ENCODE measurements at regions not wholly inside any gene's neighbourhood (a gene's known extent, or its start where the extent isn't known, plus 50 kb on each side); places are given as distances from the start of the nearest gene placed in this dataset.

GRCh38 chr1:34412598-34413370 lies 236.1 kb downstream of the C1orf94 start:
- ChIA-PET CTCF (no interaction called here), POLR2A (no interaction called here)
- Mint-ChIP-seq H3K9me3 (no peaks in the 10 kb centered on the region), H3K36me3 (ENCODE audit: low read depth) (no peaks in the 10 kb centered on the region), H3K27ac (no peak overlapping the region), H3K4me3 (no peak overlapping the region), H3K27me3 (no peaks in the 10 kb centered on the region), H3K4me1 (no peaks in the 10 kb centered on the region)
- DNase-seq = no peak

DNA sequence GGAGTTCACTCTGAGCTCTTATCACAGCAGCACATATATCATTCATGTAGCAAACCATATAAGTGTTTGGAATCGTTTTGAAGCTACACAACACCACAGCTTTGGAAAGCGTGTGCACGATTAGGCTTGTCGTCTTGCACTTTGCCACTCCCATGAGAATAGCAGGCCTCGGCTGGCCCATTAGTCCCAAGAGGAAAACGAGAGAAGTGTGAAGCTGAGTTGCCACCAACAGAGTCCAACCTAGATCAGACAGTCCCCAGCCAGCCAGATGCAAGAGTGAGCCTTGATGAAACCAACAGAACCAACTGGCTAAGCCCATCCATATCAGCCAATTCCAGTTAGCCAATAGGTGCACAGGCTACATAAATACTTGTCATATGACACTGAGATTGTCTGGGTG lies 238.4 kb downstream of the C1orf94 start:
- no peak for DNase-seq
- no peak overlapping the region for H3K27ac Mint-ChIP-seq
- no peak overlapping the region for H3K4me3 Mint-ChIP-seq
- H3K36me3 Mint-ChIP-seq (ENCODE audit: low read depth) = no peaks in the 10 kb centered on the region
- ChIA-PET CTCF (no interaction called here), POLR2A (no interaction called here)
- H3K9me3 Mint-ChIP-seq = no peaks in the 10 kb centered on the region
- H3K27me3 Mint-ChIP-seq = no peaks in the 10 kb centered on the region
- H3K4me1 Mint-ChIP-seq = no peaks in the 10 kb centered on the region

GRCh38 chr1:34418166-34418565 lies 241.5 kb downstream of the C1orf94 start:
- Mint-ChIP-seq H3K27me3 (no peaks in the 10 kb centered on the region), H3K36me3 (ENCODE audit: low read depth) (no peaks in the 10 kb centered on the region), H3K27ac (no peak overlapping the region), H3K4me3 (no peak overlapping the region), H3K9me3 (no peaks in the 10 kb centered on the region), H3K4me1 (no peaks in the 10 kb centered on the region)
- ChIA-PET CTCF (no interaction called here), POLR2A (no interaction called here)
- no peak for DNase-seq

DNA sequence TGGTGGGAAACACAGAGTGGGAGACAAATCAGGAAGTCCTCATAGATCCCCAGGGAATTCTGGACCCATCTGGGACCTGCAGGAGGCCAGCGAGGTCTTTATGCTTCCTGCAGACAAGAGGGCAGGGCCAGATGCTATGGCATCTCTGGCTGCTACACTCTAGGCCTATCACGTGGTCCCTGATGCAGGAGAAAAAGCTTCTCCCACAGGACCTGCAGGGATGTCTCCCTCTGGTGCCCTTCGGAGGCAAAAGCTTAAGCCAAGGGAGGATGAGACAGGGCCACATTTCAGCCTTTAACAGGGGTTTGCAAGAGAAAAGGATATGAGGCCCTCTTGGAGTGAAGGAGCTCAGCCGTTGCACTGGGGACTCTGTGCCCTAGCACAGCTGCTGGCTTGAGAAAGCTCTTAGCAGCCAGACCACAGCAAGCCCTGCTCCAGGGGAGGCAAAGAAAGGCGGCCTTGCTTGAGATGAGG lies 243.0 kb downstream of the C1orf94 start:
- CTCF ChIA-PET = no interaction called here
- no peaks in the 10 kb centered on the region for H3K4me1 Mint-ChIP-seq
- no peak overlapping the region for H3K4me3 Mint-ChIP-seq
- no peak for DNase-seq
- H3K27me3 Mint-ChIP-seq = no peaks in the 10 kb centered on the region
- POLR2A ChIA-PET = no interaction called here
- H3K9me3 Mint-ChIP-seq = no peaks in the 10 kb centered on the region
- no peak overlapping the region for H3K27ac Mint-ChIP-seq
- no peaks in the 10 kb centered on the region for H3K36me3 Mint-ChIP-seq (ENCODE audit: low read depth)

- ChIA-PET CTCF (no interaction called here), POLR2A (no interaction called here)
- H3K27me3 Mint-ChIP-seq = no peaks in the 10 kb centered on the region
- H3K4me3 Mint-ChIP-seq = no peak overlapping the region
- no peaks in the 10 kb centered on the region for H3K4me1 Mint-ChIP-seq
- no peak for DNase-seq
- no peaks in the 10 kb centered on the region for H3K9me3 Mint-ChIP-seq
- no peaks in the 10 kb centered on the region for H3K36me3 Mint-ChIP-seq (ENCODE audit: low read depth)
- no peak overlapping the region for H3K27ac Mint-ChIP-seq
These were observed 248.3 kb downstream of the C1orf94 start for GRCh38 chr1:34425046-34425445.

DNA sequence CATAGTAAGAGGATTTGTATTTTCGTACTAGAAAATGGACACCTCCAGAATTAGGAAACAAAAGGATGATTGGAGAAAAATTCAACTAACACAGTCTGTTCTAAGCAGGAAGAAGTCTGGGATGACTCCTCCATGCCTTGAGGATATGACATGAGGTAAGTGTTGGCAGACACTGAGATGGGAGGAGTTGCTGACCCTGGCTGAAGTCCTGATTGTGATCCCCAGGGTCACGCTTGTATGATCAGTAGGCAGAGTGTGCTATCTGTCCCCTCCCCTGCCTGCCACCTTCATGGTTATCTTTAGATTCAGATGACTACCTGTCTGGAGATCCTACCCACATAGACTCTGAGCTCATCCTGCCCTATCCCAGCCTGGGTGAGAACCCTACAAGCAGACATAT lies 249.1 kb downstream of the C1orf94 start:
- Mint-ChIP-seq H3K36me3 (ENCODE audit: low read depth) (no peaks in the 10 kb centered on the region), H3K9me3 (no peaks in the 10 kb centered on the region), H3K27ac (no peak overlapping the region), H3K4me3 (no peak overlapping the region), H3K27me3 (no peaks in the 10 kb centered on the region), H3K4me1 (no peaks in the 10 kb centered on the region)
- no peak for DNase-seq
- CTCF ChIA-PET = no interaction called here
- POLR2A ChIA-PET = no interaction called here

DNA sequence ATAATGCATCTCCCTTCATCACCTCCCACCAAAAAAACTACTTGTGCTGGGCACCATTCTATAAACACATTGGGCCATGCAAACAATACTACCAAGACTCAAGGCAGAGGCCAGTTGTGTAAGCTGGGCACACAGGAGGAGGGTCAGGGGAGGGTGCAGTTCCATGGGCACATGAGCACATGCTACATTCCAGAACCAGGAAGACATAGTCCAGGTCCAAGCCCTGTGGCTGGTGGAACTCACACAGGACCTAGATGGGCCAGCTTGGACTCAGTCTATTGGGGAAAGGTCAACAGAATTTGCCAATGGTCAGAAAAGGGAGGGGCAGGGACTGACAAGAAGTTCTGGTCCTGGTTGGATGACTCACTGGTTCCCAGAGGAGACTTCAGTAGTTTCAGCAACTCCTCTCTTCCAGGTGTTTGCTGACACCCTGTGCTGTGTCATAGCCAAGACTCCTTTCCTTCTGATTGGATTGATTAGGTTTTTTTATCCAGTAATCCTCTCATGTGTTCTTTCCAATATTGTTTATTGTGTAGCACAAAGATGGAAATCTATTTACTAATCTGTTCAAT lies 249.7 kb downstream of the C1orf94 start:
- Mint-ChIP-seq H3K36me3 (ENCODE audit: low read depth) (no peaks in the 10 kb centered on the region), H3K4me1 (no peaks in the 10 kb centered on the region), H3K4me3 (no peak overlapping the region), H3K9me3 (no peaks in the 10 kb centered on the region), H3K27ac (no peak overlapping the region), H3K27me3 (no peaks in the 10 kb centered on the region)
- ChIA-PET POLR2A (no interaction called here), CTCF (no interaction called here)
- no peak for DNase-seq

- H3K36me3 Mint-ChIP-seq (ENCODE audit: low read depth) = no peaks in the 10 kb centered on the region
- no peak for DNase-seq
- POLR2A ChIA-PET = no interaction called here
- no peaks in the 10 kb centered on the region for H3K4me1 Mint-ChIP-seq
- no peak overlapping the region for H3K27ac Mint-ChIP-seq
- CTCF ChIA-PET = no interaction called here
- H3K27me3 Mint-ChIP-seq = no peaks in the 10 kb centered on the region
- H3K4me3 Mint-ChIP-seq = no peak overlapping the region
- H3K9me3 Mint-ChIP-seq = no peaks in the 10 kb centered on the region
These were observed 250.5 kb downstream of the C1orf94 start for GRCh38 chr1:34427170-34427569.

GRCh38 chr1:34433099-34433498 lies 256.4 kb downstream of the C1orf94 start:
- DNase-seq = no peak
- H3K27ac Mint-ChIP-seq = no peak overlapping the region
- H3K27me3 Mint-ChIP-seq = no peaks in the 10 kb centered on the region
- H3K4me1 Mint-ChIP-seq = no peaks in the 10 kb centered on the region
- no peak overlapping the region for H3K4me3 Mint-ChIP-seq
- no peaks in the 10 kb centered on the region for H3K36me3 Mint-ChIP-seq (ENCODE audit: low read depth)
- CTCF ChIA-PET = no interaction called here
- H3K9me3 Mint-ChIP-seq = no peaks in the 10 kb centered on the region
- POLR2A ChIA-PET = no interaction called here

- no peak for DNase-seq
- Mint-ChIP-seq H3K27me3 (peaks cover 2% of the 10 kb centered on the region), H3K4me1 (no peaks in the 10 kb centered on the region), H3K27ac (no peak overlapping the region), H3K9me3 (no peaks in the 10 kb centered on the region), H3K4me3 (no peak overlapping the region), H3K36me3 (ENCODE audit: low read depth) (no peaks in the 10 kb centered on the region)
- CTCF ChIA-PET = no interaction called here
- POLR2A ChIA-PET = no interaction called here
These were observed 260.1 kb downstream of the C1orf94 start for GRCh38 chr1:34436836-34437235.

GRCh38 chr1:34441259-34442069 lies 264.8 kb downstream of the C1orf94 start:
- H3K27me3 Mint-ChIP-seq = peaks cover 3% of the 10 kb centered on the region
- DNase-seq = no peak
- POLR2A ChIA-PET = no interaction called here
- no peak overlapping the region for H3K4me3 Mint-ChIP-seq
- CTCF ChIA-PET = no interaction called here
- no peaks in the 10 kb centered on the region for H3K9me3 Mint-ChIP-seq
- no peaks in the 10 kb centered on the region for H3K4me1 Mint-ChIP-seq
- no peak overlapping the region for H3K27ac Mint-ChIP-seq
- H3K36me3 Mint-ChIP-seq (ENCODE audit: low read depth) = no peaks in the 10 kb centered on the region

GRCh38 chr1:34444516-34444915 lies 267.8 kb downstream of the C1orf94 start:
- CTCF ChIA-PET = no interaction called here
- H3K27me3 Mint-ChIP-seq = peaks cover 6% of the 10 kb centered on the region
- no peaks in the 10 kb centered on the region for H3K9me3 Mint-ChIP-seq
- DNase-seq = no peak
- no peaks in the 10 kb centered on the region for H3K4me1 Mint-ChIP-seq
- H3K27ac Mint-ChIP-seq = no peak overlapping the region
- no peaks in the 10 kb centered on the region for H3K36me3 Mint-ChIP-seq (ENCODE audit: low read depth)
- no peak overlapping the region for H3K4me3 Mint-ChIP-seq
- POLR2A ChIA-PET = interaction anchor here (0.7 kb wide), 1 partner anchor 987 kb away, joined by 3 read pairs; no protein-coding TSS in a partner anchor

- CTCF ChIA-PET = no interaction called here
- no peaks in the 10 kb centered on the region for H3K9me3 Mint-ChIP-seq
These were observed 273.6 kb downstream of the C1orf94 start for GRCh38 chr1:34450325-34450724.

More at GRCh38 chr1:34450325-34450724, 273.6 kb downstream of the C1orf94 start:
- Mint-ChIP-seq H3K4me3 (no peak overlapping the region), H3K27ac (no peak overlapping the region), H3K4me1 (no peaks in the 10 kb centered on the region), H3K36me3 (ENCODE audit: low read depth) (no peaks in the 10 kb centered on the region), H3K27me3 (peaks cover 2% of the 10 kb centered on the region)
- POLR2A ChIA-PET = no interaction called here
- no peak for DNase-seq

Measured in activated CD4-positive, alpha-beta T cell treated with anti-CD3 and anti-CD28 coated beads, Interleukin-2, amount 10 ng/mL, durations not matched to agents 7 days and 5 days (primary cell).